T-helper 2 cell treated with Interferon-gamma antibody and Interleukin-4, amounts not matched to agents 5 μg/mL and 100 μg/mL, for 36 hours (primary cell): ENCODE measurements at regions not wholly inside any gene's neighbourhood (a gene's known extent, or its start where the extent isn't known, plus 50 kb on each side); places are given as distances from the start of the nearest gene placed in this dataset.

ENCODE experiments used
- DNase-seq: peaks from one replicate; pipeline ENCODE4 v3.0.0; 2021; ENCODE audit warnings: low spot score
- H3K27ac Mint-ChIP-seq: one replicate; pipeline ENCODE4 v1.8.0; 2021; ENCODE audit warnings: mild to moderate bottlenecking, mixed read lengths
- H3K27me3 Mint-ChIP-seq: one replicate; pipeline ENCODE4 v1.8.0; 2021; ENCODE audit warnings: low read depth, mixed read lengths
- H3K36me3 Mint-ChIP-seq: one replicate; pipeline ENCODE4 v1.8.0; 2021; ENCODE audit warnings: low read depth, mixed read lengths
- H3K4me1 Mint-ChIP-seq: one replicate; pipeline ENCODE4 v1.8.0; 2021; ENCODE audit warnings: low read depth, mixed read lengths
- H3K4me3 Mint-ChIP-seq: one replicate; pipeline ENCODE4 v1.8.0; 2022; ENCODE audit warnings: mild to moderate bottlenecking, moderate library complexity, mixed read lengths
- H3K9me3 Mint-ChIP-seq: one replicate; pipeline ENCODE4 v1.8.0; 2021; ENCODE audit warnings: mixed read lengths

DNA sequence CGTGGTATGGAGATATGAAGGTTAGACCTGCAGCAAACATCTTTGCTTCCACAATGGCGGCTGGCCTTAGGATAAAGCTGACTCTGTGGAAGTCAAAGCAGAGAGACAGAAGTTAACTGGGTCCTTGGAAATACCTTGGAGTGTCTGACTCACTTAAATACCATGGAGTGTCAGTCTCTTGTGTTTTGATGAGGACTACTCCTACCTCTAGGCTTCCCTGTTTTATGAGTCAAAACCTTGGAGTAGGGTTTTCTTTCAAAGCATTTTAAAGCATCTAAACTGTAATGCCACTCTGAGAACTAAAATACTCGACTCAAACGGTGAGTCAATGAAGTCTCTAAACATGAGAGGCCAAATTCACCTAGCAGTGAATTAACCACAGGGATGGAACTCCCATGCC is 329.1 kb downstream of the SAMD5 start:
- Mint-ChIP-seq H3K27me3 (no peaks in the 10 kb centered on the region), H3K4me1 (no peaks in the 10 kb centered on the region), H3K27ac (no peak overlapping the region), H3K4me3 (no peak overlapping the region), H3K9me3 (no peaks in the 10 kb centered on the region), H3K36me3 (no peaks in the 10 kb centered on the region)
- DNase-seq, result no peak

DNA sequence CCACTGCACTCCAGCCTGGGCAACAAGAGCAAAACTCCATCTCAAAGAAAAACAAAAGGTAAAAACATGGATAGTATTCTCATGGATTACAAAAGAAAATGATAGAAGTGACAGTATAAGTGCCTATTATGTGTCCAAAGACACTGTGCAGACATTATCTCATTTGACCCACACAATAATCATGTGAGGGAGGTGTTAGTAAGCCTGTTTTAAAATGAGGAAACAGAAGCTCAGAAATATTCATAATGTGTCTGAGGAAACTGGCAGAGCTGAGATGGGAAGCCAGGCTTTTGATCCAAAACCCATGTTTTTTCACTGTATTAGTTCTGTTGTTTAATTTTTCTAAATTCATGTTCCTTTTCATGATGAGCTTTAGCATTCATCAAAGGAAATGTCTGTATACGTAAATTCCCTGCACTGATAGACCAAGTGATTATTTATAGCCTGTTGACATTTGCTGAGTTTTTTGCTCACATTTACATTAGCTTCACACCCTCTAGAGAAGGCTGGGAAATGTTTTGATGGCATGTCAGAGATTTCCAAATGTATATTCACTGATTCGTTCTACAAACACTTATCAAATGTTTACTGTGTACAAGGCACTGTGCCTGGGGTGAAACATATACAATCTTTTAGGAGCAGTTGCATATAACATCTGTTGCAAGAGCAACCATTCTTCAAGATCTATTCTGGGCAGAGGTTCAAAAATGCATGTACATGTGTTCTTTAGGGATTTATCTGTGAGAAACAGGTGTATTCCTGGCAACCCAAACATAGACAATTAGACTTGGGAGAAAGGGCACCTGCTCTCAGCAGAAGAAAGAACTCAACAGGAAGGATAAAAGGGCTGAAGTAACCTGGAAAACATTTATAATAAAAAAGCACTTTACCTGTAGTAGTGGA is 331.5 kb downstream of the SAMD5 start:
- H3K9me3 Mint-ChIP-seq, result no peaks in the 10 kb centered on the region
- H3K4me1 Mint-ChIP-seq, result no peaks in the 10 kb centered on the region
- H3K4me3 Mint-ChIP-seq, result no peak overlapping the region
- H3K27ac Mint-ChIP-seq, result no peak overlapping the region
- no peak for DNase-seq
- H3K36me3 Mint-ChIP-seq, result no peaks in the 10 kb centered on the region
- H3K27me3 Mint-ChIP-seq, result no peaks in the 10 kb centered on the region

DNA sequence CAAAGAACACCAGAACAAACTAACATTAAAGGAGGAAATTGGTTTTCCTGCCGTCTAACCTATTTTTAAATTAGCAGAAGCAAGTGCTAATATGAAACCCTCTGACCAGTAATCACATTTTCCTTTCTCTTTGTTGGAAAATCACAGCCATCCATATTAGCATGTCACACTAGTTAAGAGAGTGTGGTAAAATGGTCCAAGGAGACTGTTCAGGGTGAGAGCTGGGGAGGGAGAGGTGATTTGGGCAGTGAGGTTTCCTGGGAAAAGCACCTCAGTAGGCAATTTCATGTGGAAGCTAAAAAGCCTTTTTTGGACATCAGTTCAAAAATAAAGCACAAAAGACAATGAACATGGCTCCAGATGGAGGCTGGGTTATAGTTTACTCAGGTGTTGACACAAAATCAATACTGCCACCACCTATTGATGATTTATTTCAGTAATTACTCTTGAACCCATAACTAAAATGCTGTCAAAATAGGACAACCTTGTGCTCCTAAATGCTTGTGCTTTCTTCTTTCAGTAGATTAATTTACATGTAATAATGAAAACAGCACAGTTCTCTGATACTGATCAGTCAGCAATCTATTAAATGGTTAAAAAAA is 333.2 kb downstream of the SAMD5 start:
- Mint-ChIP-seq H3K27me3 (no peaks in the 10 kb centered on the region), H3K36me3 (no peaks in the 10 kb centered on the region), H3K9me3 (no peaks in the 10 kb centered on the region), H3K4me3 (no peak overlapping the region), H3K27ac (no peak overlapping the region), H3K4me1 (no peaks in the 10 kb centered on the region)
- DNase-seq, result no peak

DNA sequence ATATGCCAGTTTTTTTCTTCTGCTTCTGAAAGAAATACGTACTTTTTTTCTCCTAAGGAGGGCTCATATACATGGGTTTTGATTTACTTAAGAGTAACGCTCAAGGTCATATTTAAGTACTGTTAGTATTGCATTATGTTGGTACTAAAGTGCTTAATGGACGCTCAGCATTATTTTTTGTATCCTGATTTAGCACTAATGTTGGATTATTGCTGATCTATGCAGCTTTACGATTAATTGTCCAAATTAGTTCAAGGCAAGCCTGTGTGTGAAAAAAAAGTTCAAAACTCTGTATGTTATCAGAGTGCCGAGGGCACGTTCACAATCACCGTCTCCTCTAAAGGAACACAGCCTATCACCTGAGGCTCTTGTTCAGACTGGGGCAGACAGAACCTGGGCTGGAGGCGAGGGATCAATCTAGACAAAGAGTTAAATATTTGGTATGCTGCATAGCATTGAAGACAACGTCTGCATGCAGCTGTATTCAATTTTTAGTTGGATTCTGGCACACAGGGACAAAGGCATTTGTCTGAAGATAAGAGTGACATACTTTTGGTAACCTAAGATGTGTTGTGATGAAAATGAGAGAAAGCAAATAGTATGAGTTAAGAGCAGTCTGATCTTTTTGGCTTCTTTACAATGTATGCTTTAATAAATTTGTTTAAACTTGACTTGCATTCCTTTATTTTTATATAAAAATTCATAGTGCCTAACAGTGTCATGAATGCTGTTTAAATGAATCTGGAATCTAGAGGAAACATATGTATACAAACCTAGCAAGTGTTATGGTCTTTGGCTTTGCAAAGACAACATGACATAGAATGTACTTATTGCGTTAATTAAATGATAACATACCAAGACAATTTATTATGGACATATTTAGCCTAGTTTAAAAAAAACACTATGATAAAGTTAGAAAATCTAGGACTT is 341.2 kb downstream of the SAMD5 start:
- Mint-ChIP-seq H3K9me3 (no peaks in the 10 kb centered on the region), H3K4me1 (no peaks in the 10 kb centered on the region), H3K27ac (no peak overlapping the region), H3K27me3 (no peaks in the 10 kb centered on the region), H3K4me3 (no peak overlapping the region), H3K36me3 (no peaks in the 10 kb centered on the region)
- DNase-seq, result no peak

- no peaks in the 10 kb centered on the region for H3K27me3 Mint-ChIP-seq
- no peaks in the 10 kb centered on the region for H3K4me1 Mint-ChIP-seq
- no peaks in the 10 kb centered on the region for H3K36me3 Mint-ChIP-seq
- H3K9me3 Mint-ChIP-seq, result no peaks in the 10 kb centered on the region
- no peak overlapping the region for H3K27ac Mint-ChIP-seq
- DNase-seq, result no peak
- H3K4me3 Mint-ChIP-seq, result no peak overlapping the region
These were observed 344.3 kb downstream of the SAMD5 start for GRCh38 chr6:147852772-147853171.

DNA sequence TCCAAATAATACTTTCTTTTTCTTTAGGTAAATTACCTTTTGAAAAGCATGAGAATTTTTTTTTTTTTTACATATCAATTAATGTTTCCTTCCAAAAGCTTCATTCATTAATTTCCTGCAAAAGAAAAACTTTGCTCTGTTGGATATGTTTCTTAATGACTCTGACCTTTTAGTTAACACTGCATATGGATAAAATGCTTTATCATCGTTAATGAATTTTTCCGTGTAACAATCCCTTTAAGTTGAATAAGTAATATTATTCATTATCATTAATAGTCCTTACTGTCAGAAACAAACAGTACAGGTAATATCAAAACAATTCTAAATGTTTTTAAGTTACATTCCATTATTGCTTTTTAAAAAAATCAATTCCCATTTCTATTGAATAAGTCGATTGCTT is 345.1 kb downstream of the SAMD5 start:
- DNase-seq, result no peak
- Mint-ChIP-seq H3K27me3 (no peaks in the 10 kb centered on the region), H3K9me3 (no peaks in the 10 kb centered on the region), H3K36me3 (no peaks in the 10 kb centered on the region), H3K4me3 (no peak overlapping the region), H3K4me1 (no peaks in the 10 kb centered on the region), H3K27ac (no peak overlapping the region)

GRCh38 chr6:147855803-147856482 is 347.5 kb downstream of the SAMD5 start:
- Mint-ChIP-seq H3K27ac (no peak overlapping the region), H3K36me3 (no peaks in the 10 kb centered on the region), H3K27me3 (no peaks in the 10 kb centered on the region), H3K4me1 (no peaks in the 10 kb centered on the region), H3K9me3 (no peaks in the 10 kb centered on the region), H3K4me3 (no peak overlapping the region)
- no peak for DNase-seq

DNA sequence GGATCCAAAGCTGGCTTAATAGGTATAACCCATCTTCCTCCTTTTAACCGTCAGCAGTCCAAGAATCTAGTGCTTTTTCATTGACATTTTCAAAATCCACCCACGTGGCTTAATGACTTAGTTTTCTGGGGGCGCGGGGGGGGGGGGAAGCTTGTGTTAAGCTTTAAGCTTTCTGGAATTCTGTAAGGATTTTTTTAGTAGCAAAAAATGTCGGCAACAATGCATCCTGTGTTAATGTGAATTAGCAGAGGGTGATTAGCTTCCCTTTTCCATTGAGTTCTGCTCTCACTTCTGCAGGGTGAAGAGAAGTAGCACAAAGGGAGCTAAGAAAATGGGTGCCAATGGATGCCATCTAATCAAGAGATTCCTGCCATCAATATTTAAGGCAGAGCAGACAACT is 348.2 kb downstream of the SAMD5 start:
- Mint-ChIP-seq H3K36me3 (no peaks in the 10 kb centered on the region), H3K27ac (no peak overlapping the region), H3K9me3 (no peaks in the 10 kb centered on the region), H3K27me3 (no peaks in the 10 kb centered on the region), H3K4me1 (no peaks in the 10 kb centered on the region), H3K4me3 (no peak overlapping the region)
- DNase-seq, result no peak

- DNase-seq, result no peak
- Mint-ChIP-seq H3K4me3 (no peak overlapping the region), H3K9me3 (no peaks in the 10 kb centered on the region), H3K4me1 (no peaks in the 10 kb centered on the region), H3K36me3 (no peaks in the 10 kb centered on the region), H3K27ac (no peak overlapping the region), H3K27me3 (no peaks in the 10 kb centered on the region)
These were observed 349.9 kb downstream of the SAMD5 start for GRCh38 chr6:147858421-147858820.

DNA sequence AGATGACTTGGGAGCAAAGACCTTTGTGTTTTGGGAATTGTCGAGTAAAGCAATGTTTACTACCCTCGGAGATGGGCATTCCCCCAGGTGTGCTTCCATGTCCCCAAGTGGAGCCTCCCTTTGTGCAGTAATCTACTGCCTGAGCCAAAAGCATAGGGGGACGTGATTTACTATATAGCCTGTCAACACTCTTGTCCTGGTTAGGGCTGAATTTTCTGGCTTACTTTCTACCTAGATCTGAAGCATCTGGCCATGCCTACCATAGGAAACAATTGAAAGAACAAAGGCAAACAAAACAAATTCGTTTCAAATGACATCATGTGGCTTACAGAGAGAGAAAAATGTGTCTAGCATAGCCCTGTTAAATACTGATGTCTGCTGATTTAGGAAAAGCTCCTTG is 350.6 kb downstream of the SAMD5 start:
- Mint-ChIP-seq H3K4me1 (no peaks in the 10 kb centered on the region), H3K9me3 (no peaks in the 10 kb centered on the region), H3K27me3 (no peaks in the 10 kb centered on the region), H3K27ac (no peak overlapping the region), H3K36me3 (no peaks in the 10 kb centered on the region), H3K4me3 (no peak overlapping the region)
- DNase-seq, result no peak

- Mint-ChIP-seq H3K4me1 (no peaks in the 10 kb centered on the region), H3K27me3 (no peaks in the 10 kb centered on the region), H3K4me3 (no peak overlapping the region), H3K36me3 (no peaks in the 10 kb centered on the region), H3K27ac (no peak overlapping the region), H3K9me3 (no peaks in the 10 kb centered on the region)
- no peak for DNase-seq
These were observed 353.2 kb downstream of the SAMD5 start for GRCh38 chr6:147861696-147862095.

DNA sequence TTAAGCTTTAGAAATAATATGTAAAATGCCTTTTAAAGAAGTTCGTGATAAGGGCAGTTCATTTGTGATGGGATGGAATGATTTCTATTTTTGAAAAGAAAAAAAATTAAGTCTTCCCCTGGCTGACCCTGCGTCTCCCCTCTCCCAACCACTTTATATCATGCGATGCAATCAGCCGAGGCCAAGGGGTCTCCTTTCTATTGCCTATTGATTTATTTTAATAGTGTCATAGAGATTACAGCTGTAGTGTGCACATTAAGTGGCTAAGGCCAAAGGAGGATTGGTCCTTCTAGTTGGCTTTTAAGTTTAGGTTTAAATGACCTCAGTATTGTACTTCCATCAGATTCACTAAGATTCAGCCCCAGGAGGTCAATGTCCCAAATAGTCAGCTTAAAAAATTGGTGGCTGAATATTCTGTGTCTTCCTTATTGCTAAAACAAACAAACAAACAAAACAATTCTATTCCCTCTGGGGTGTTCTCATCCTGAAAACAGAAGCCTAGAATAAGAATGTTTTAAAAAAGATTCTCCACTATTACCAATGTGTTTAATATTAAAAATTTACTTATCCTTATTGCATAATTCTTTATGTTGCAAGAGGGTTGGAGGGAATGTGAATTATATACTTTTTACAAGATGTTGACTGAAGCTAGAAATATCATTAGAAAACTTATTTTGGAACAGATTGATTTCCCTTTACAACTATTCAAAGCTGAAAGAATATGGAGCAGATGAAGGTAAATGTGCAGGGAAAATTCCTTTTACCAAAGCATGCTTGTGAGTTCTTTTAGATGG is 359.1 kb downstream of the SAMD5 start:
- no peaks in the 10 kb centered on the region for H3K36me3 Mint-ChIP-seq
- H3K27ac Mint-ChIP-seq, result no peak overlapping the region
- DNase-seq, result no peak
- no peak overlapping the region for H3K4me3 Mint-ChIP-seq
- H3K27me3 Mint-ChIP-seq, result no peaks in the 10 kb centered on the region
- no peaks in the 10 kb centered on the region for H3K9me3 Mint-ChIP-seq
- no peaks in the 10 kb centered on the region for H3K4me1 Mint-ChIP-seq
